ENCODE measurements at regions not wholly inside any gene's neighbourhood (a gene's known extent, or its start where the extent isn't known, plus 50 kb on each side); places are given as distances from the start of the nearest gene placed in this dataset.

GRCh38 chr7:159237022-159237653 lies 92.5 kb upstream of the VIPR2 start:
- POLR2A ChIA-PET = no interaction called here
- 41% methylated on average over 13 of the region's 13 CpGs for WGBS (ENCODE audit: low lambda C conversion rate)
- no peak overlapping the region for H3K4me2 ChIP-seq (ENCODE audit: low read depth, low read length)
- FAIRE-seq (no peak), DNase-seq (ENCODE audit: low spot score) (no peak), ATAC-seq (no peak)
- in situ Hi-C loops (cut with HindIII; ENCODE audit: extremely low pct_ligation_motif_present, low pct_unique_long_range_greater_than_20kb) = no loop called here
- no peaks in the 10 kb centered on the region for H3K9me3 ChIP-seq (ENCODE audit: low read length)
- no peak overlapping the region for H3K27ac ChIP-seq (ENCODE audit: extremely low read length, insufficient read depth, low read length)
- H3K27me3 ChIP-seq (ENCODE audit: control insufficient read depth in 1 of 2, insufficient read depth in 2 of 2, low read length in 2 of 2) = peaks cover 0 to 19% of the 10 kb centered on the region in 2 experiments; a peak in 2 of 5 replicates
- H3K4me1 ChIP-seq (ENCODE audit: insufficient read depth, low read length) = no peaks in the 10 kb centered on the region
- intact Hi-C loops (cut with micrococcal nuclease; ENCODE audit: unreplicated experiment) = no loop called here
- no peak overlapping the region for H2AFZ ChIP-seq (ENCODE audit: low read length)
- no TSS peak for BruUV-seq (replicated peaks)
- H3K36me3 ChIP-seq (replicated peaks in 1 of 2; ENCODE audit: control insufficient read depth in 1 of 2, insufficient read depth in 2 of 2, low read length in 2 of 2) = no peaks in the 10 kb centered on the region
- CTCF ChIA-PET (ENCODE audit: low intra/inter-chr PET ratio, low total read pairs) = no interaction called here
- H3K79me2 ChIP-seq (ENCODE audit: insufficient read depth, low read length) = no peaks in the 10 kb centered on the region
- no peak overlapping the region for H3K9ac ChIP-seq (ENCODE audit: insufficient read depth, low read depth, low read length)
- H4K20me1 ChIP-seq (ENCODE audit: insufficient read depth, low read length) = no peaks in the 10 kb centered on the region
- H3K4me3 ChIP-seq (replicated peaks in 1 of 3; ENCODE audit: insufficient read depth in 1 of 3, low read depth in 2 of 3, low read length in 3 of 3) = no peak overlapping the region
- TF ChIP-seq ZNF749 (CRISPR knock-in tag; IDR thresholded peaks at IDR 0.05; ENCODE audit: borderline replicate concordance) = no peak
- TF ChIP-seq ZNF598 (CRISPR knock-in tag; IDR thresholded peaks at IDR 0.05; ENCODE audit: borderline replicate concordance) = no peak
- TF ChIP-seq TSC22D2 (CRISPR knock-in tag; IDR thresholded peaks at IDR 0.05; ENCODE audit: borderline replicate concordance) = no peak
- no peak for TF ChIP-seq HINFP (CRISPR knock-in tag; IDR thresholded peaks at IDR 0.05; ENCODE audit: low read depth)
- no peak for TF ChIP-seq ZNF746 (CRISPR knock-in tag; IDR thresholded peaks at IDR 0.05)
- no peak for TF ChIP-seq RFX1 (IDR thresholded peaks at IDR 0.05)
- TF ChIP-seq JUN (CRISPR knock-in tag; IDR thresholded peaks at IDR 0.05) = no peak
- no peak for TF ChIP-seq ZNF710 (CRISPR knock-in tag; IDR thresholded peaks at IDR 0.05; ENCODE audit: borderline replicate concordance)
- TF ChIP-seq ZNF577 (CRISPR knock-in tag; IDR thresholded peaks at IDR 0.05; ENCODE audit: borderline replicate concordance, low read depth) = no peak
- no peak for TF ChIP-seq DR1 (CRISPR knock-in tag; IDR thresholded peaks at IDR 0.05)
- no peak for TF ChIP-seq ZNF605 (CRISPR knock-in tag; IDR thresholded peaks at IDR 0.05)
- TF ChIP-seq ZNF512 (CRISPR knock-in tag; IDR thresholded peaks at IDR 0.05) = no peak
- TF ChIP-seq TOE1 (CRISPR knock-in tag; IDR thresholded peaks at IDR 0.05) = no peak
- no peak for TF ChIP-seq WIZ (CRISPR knock-in tag; IDR thresholded peaks at IDR 0.05)
- TF ChIP-seq DDIT3 (CRISPR knock-in tag; IDR thresholded peaks at IDR 0.05) = no peak
- no peak for TF ChIP-seq ZNF543 (CRISPR knock-in tag; IDR thresholded peaks at IDR 0.05)
